K562 (cell line): ENCODE measurements at regions not wholly inside any gene's neighbourhood (a gene's known extent, or its start where the extent isn't known, plus 50 kb on each side); places are given as distances from the start of the nearest gene placed in this dataset.

Experiments used
- ATAC-seq: fragments of 200-7000 bp; cut with Tn5 transposase; 3 replicates; pipeline ENCODE4 v1.9.1; 2020; ENCODE audit warnings: moderate library complexity
- BruUV-seq: library from RNA; stranded (reverse); fragments of 400-500 nt; replicated peaks from 2 replicates; lab custom pipeline; 2021; lab: Mats Ljungman, UMichigan
- CTCF ChIA-PET: fragments of 300-600 bp; formaldehyde crosslinking; extraction: SDS; loops from one replicate; lab custom pipeline; 2021; ENCODE audit warnings: low intra/inter-chr PET ratio; lab: Yijun Ruan, JAX
- POLR2A ChIA-PET: fragments of 300-600, 350-650 bp; sonication (Branson Sonifier 250); formaldehyde crosslinking; extraction: SDS; loops from one replicate; lab custom pipeline; 2021; ENCODE audit warnings: antibody characterized with exemption, inconsistent platforms; lab: Yijun Ruan, JAX
- DNase-seq, 4 experiments: peaks; one replicate each; pipeline versions ENCODE4 v3.0.0 to v3.0.0-alpha.2; 2011 to 2018; ENCODE audit warnings: low spot score in 3 of 4, mixed read lengths in 3 of 4; ENCODE audit errors: extremely low read depth in 1 of 4
- FAIRE-seq: peaks from 2 replicates; lab custom pipeline; 2011; peaks lifted over from hg19 to GRCh38; lab: Jason Lieb, UNC
- H2AFZ ChIP-seq: 2 replicates; pipeline ENCODE4 v1.6.0; 2011; ENCODE audit warnings: low read depth, low read length, control low read depth, inconsistent platforms
- H3K27ac ChIP-seq: fragments of 200-600 bp; 3 replicates; pipeline ENCODE4 v1.8.0; 2011; ENCODE audit warnings: low read depth, mild to moderate bottlenecking, control low read depth, inconsistent platforms, low read length, moderate library complexity, mixed read lengths; ENCODE audit errors: extremely low read depth
- H3K27me3 ChIP-seq, 2 experiments: fragments of 300-600 bp in 1 of 2; 2 replicates in 1 of 2; 3 replicates in 1 of 2; pipeline versions ENCODE4 v1.6.0 to v1.8.0; 2011; ENCODE audit warnings: inconsistent platforms in 2 of 2, low read length in 2 of 2, mild to moderate bottlenecking in 1 of 2, mixed read lengths in 1 of 2, moderate library complexity in 1 of 2; ENCODE audit not compliant: control insufficient read depth in 2 of 2, insufficient read depth in 2 of 2
- H3K36me3 ChIP-seq: fragments of 300-600 bp; 3 replicates; pipeline ENCODE4 v1.8.0; 2011; ENCODE audit warnings: mild to moderate bottlenecking, low read length, inconsistent platforms; ENCODE audit not compliant: control insufficient read depth, insufficient read depth
- H3K4me1 ChIP-seq, 2 experiments: fragments of 200-600 bp in 1 of 2; replicated peaks in 1 of 2; 2 replicates in 1 of 2; 3 replicates in 1 of 2; pipeline versions ENCODE4 v1.5.1 to v1.8.0; 2011; ENCODE audit warnings: inconsistent platforms in 2 of 2, low read length in 2 of 2, mild to moderate bottlenecking in 1 of 2, mixed read lengths in 1 of 2, moderate library complexity in 1 of 2; ENCODE audit not compliant: control insufficient read depth in 2 of 2, insufficient read depth in 2 of 2
- H3K4me2 ChIP-seq: 2 replicates; pipeline ENCODE4 v1.6.1; 2011; ENCODE audit warnings: low read length, control low read depth, inconsistent platforms, mixed read lengths; ENCODE audit not compliant: insufficient read depth
- H3K4me3 ChIP-seq: fragments of 200-600 bp; sonication (generic), shearing (Covaris generic); 2 replicates; pipeline ENCODE4 v1.5.1; 2016; ENCODE audit warnings: control low read depth, inconsistent platforms
- H3K79me2 ChIP-seq: fragments of 200-600 bp; 3 replicates; pipeline ENCODE4 v1.8.0; 2011; ENCODE audit warnings: low read length, inconsistent platforms; ENCODE audit not compliant: control insufficient read depth, insufficient read depth
- H3K9ac ChIP-seq, 2 experiments: 2 replicates each; pipeline versions ENCODE4 v1.6.0 to v1.6.1; 2011; ENCODE audit warnings: low read depth in 2 of 2, low read length in 2 of 2, control low read depth in 1 of 2, inconsistent platforms in 1 of 2, mild to moderate bottlenecking in 1 of 2, mixed read lengths in 1 of 2; ENCODE audit not compliant: insufficient read depth in 1 of 2
- H3K9me1 ChIP-seq: one replicate; pipeline ENCODE4 v1.6.0; 2011; ENCODE audit warnings: inconsistent platforms, mild to moderate bottlenecking, low read length, moderate library complexity; ENCODE audit not compliant: control insufficient read depth, insufficient read depth
- H3K9me3 ChIP-seq: replicated peaks from 2 replicates; pipeline ENCODE4 v1.5.1; 2011; ENCODE audit warnings: low read depth, low read length, inconsistent platforms; ENCODE audit not compliant: control insufficient read depth, insufficient read depth
- H4K20me1 ChIP-seq: replicated peaks from 2 replicates; pipeline ENCODE4 v1.6.1; 2011; ENCODE audit warnings: low read length, inconsistent platforms, mixed read lengths; ENCODE audit not compliant: control insufficient read depth, insufficient read depth
- CCAR2 ChIP-seq: fragments of 200-400 bp; formaldehyde crosslinking; IDR thresholded peaks from 2 replicates; pipeline ENCODE4 v1.6.1; 2017; ENCODE audit warnings: mild to moderate bottlenecking, low read depth, low read length
- HDAC8 ChIP-seq: fragments of 450-650 bp; IDR thresholded peaks from 2 replicates; pipeline ENCODE4 v1.6.1; 2016; ENCODE audit warnings: mild to moderate bottlenecking, missing genetic modification characterization, moderate library complexity, missing compliant biosample characterization
- HNRNPH1 ChIP-seq: fragments of 200-400 bp; formaldehyde crosslinking; optimal IDR thresholded peaks from 2 replicates; pipeline ENCODE3; 2017; ENCODE audit warnings: low read depth, mild to moderate bottlenecking, low read length, moderate library complexity
- NCOA4 ChIP-seq: fragments of 450-650 bp; IDR thresholded peaks from 2 replicates; pipeline ENCODE4 v1.6.1; 2018; ENCODE audit warnings: mild to moderate bottlenecking; ENCODE audit not compliant: partially characterized antibody
- NR2C2 ChIP-seq, 2 experiments: fragments of 200-800 bp in 1 of 2; sonication (Bioruptor generic) in 1 of 2; sonication (generic) in 1 of 2; formaldehyde crosslinking in 1 of 2; IDR thresholded peaks; 2 replicates each; pipeline versions ENCODE4 v1.6.1 to v1.8.0; 2016 to 2022; ENCODE audit warnings: mild to moderate bottlenecking in 1 of 2, missing compliant biosample characterization in 1 of 2, missing genetic modification characterization in 1 of 2, missing genetic modification reagents in 1 of 2
- SIN3B ChIP-seq: fragments of 450-650 bp; IDR thresholded peaks from 2 replicates; pipeline ENCODE4 v1.6.1; 2017; ENCODE audit warnings: low read depth, mild to moderate bottlenecking, moderate library complexity
- SRSF7 ChIP-seq: fragments of 200-400 bp; formaldehyde crosslinking; optimal IDR thresholded peaks from 2 replicates; pipeline ENCODE3; 2017; ENCODE audit warnings: mild to moderate bottlenecking, low read depth, low read length
- ZNF445 ChIP-seq: fragments of 250-450 bp; sonication (Bioruptor Pico); IDR thresholded peaks from 2 replicates; pipeline ENCODE4 v1.4.0; 2020; ENCODE audit warnings: low read depth, mild to moderate bottlenecking, moderate library complexity
- WGBS: fragments of 100-300 bp; shearing (Covaris generic); methylation state at CpG from one replicate; pipeline ENCODE4 v1.1.6; 2016; ENCODE audit warnings: low coverage, mixed read lengths; ENCODE audit not compliant: insufficient coverage; ENCODE audit errors: missing lambda C conversion rate; 5-methylcytosine and 5-hydroxymethylcytosine counted together
- in situ Hi-C: fragments of 300-500 bp; cut with MboI; formaldehyde crosslinking; loops from 4 replicates; pipeline ENCODE4 v1.15.0; 2018; ENCODE audit warnings: inconsistent platforms, mixed read lengths
- intact Hi-C: fragments of 100-400 bp; cut with micrococcal nuclease; formaldehyde crosslinking; loops from 2 replicates; pipeline ENCODE4 v1.14.2; 2022

DNA sequence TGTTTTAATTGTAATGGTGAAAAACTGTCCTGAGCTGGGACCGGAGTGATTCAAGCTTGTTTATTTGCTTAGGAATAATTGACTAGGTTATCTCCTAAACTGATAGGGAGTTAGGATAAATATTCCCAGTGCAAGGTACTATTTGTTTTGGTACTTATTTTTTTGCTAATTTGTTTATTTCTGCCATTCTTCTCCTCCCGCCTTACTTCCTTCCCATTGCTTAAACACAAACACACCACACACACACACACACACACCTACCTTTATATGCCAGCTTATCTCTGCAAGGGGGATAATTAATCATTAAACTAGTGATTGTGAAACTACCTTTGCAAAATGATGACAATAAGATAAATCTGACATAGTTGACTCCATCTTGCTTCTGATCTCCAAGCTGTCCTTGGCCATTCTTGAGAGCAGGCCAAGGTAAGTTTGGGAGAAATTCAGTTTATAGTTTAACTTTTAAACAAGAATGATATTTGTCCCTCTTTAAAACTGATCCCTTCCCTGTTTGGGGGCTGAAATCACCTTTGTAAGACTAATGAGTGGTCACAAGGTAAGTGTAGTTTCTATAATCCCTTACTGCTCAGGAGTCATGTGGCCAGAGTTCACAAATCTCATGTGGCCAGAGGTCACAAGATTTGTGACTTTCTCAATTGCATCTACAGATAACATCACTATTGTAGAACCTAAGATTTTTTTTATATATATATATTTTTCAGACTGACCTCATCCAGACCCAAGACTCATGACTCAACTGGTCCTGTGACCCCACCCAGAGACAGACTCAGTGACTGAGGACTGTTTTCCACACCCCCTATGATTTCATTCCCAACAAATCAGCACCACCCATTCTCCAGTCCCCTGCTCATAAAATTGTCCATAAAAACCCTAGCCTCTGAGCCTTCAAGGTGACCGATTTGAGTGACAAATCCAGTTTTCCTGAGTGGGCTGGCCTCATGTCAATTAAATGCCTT lies 83.1 kb upstream of the LRRTM4 start:
- no peak overlapping the region for H3K27ac ChIP-seq
- H3K79me2 ChIP-seq, result no peaks in the 10 kb centered on the region
- H3K9ac ChIP-seq, result no peak overlapping the region
- BruUV-seq, result no TSS peak
- 3% methylated on average over 3 of the region's 3 CpGs for WGBS
- no peak overlapping the region for H2AFZ ChIP-seq
- intact Hi-C loops (no loop called here), in situ Hi-C loops (no loop called here)
- H3K9me1 ChIP-seq, result no peaks in the 10 kb centered on the region
- ChIA-PET POLR2A (no interaction called here), CTCF (no interaction called here)
- no peaks in the 10 kb centered on the region for H3K4me1 ChIP-seq
- H4K20me1 ChIP-seq, result no peaks in the 10 kb centered on the region
- H3K36me3 ChIP-seq, result no peaks in the 10 kb centered on the region
- no peak for FAIRE-seq
- no peak for TF ChIP-seq SIN3B
- TF ChIP-seq CCAR2, result no peak
- TF ChIP-seq NCOA4, result no peak
- no peak for TF ChIP-seq HDAC8 (tag)
- TF ChIP-seq NR2C2 (CRISPR knock-in tag; IDR thresholded peaks at IDR 0.05), result no peak
- no peak for TF ChIP-seq NR2C2 (tag; IDR thresholded peaks at IDR 0.05)
- no peak for TF ChIP-seq ZNF445 (CRISPR knock-in tag)
- TF ChIP-seq SRSF7, result no peak
- TF ChIP-seq HNRNPH1, result no peak
- no peaks in the 10 kb centered on the region for H3K27me3 ChIP-seq
- no peak for ATAC-seq
- DNase-seq, result no peak
- H3K4me2 ChIP-seq, result no peak overlapping the region
- no peaks in the 10 kb centered on the region for H3K9me3 ChIP-seq
- no peak overlapping the region for H3K4me3 ChIP-seq
